HG03520 (cell line): ENCODE measurements at regions not wholly inside any gene's neighbourhood (a gene's known extent, or its start where the extent isn't known, plus 50 kb on each side); places are given as distances from the start of the nearest gene placed in this dataset.

Experiments used
- ATAC-seq: cut with Tn5 transposase; IDR thresholded peaks from one replicate; pipeline ENCODE4 v1.9.1; 2021; ENCODE audit warnings: mild to moderate bottlenecking, moderate library complexity; ENCODE audit not compliant: unreplicated experiment

DNA sequence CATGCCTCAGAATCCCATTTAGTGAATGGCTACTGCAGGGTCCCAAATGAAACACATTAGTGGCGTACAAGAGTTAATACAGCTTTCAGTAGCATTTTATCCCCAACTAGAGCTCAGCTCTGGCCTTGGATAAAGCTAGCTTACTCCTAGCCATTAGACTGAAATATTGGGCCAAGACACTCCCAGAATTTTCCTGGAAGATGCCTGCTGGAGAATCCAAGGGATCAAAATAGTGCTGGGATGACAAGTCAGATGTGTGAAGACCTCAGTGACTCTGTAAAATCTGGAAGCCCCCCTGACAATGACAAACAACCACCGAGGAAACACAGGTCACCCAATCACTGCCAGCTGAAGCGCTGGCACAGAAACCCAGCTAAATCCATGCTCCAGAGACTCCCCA is 303.1 kb upstream of the SORL1-AS1 start:
- no peak for ATAC-seq

DNA sequence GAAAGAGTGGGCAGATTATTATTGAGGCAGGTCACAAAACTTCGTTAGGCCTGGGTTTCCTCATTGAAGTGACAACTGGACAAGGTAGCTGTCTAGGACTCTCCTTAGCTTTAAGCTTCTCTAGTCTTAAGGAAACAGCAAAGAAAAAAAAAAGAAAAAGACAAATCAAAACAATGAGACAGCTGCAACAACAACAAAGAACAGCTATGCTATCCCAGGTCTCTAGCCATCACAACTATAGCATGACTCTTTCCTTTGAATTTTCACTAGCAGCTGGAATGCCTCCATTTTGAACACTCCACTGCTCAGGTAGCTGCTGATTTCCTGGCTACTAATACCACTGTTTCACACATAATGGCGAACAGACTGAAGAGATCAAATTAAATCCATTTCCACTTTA is 302.4 kb upstream of the SORL1-AS1 start:
- ATAC-seq = no peak

DNA sequence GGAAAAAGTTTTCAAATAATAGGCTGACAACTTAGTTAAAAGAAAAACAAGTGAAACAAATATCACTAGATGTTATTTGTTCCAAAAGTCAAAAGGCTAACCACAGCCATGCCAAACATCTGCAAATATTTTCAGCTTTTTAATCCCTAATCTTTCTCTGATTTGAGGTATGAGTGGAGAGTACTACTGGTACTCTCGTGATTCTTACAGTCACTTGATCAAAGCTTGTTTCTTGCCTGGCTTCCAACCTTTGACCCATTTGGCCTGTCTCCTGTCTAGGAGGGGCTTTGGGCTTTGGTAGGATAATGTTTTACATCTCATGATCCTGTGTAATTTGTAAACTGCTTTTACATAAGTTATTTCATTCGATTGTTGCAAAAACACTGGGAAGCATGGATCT is 301.8 kb upstream of the SORL1-AS1 start:
- no peak for ATAC-seq

DNA sequence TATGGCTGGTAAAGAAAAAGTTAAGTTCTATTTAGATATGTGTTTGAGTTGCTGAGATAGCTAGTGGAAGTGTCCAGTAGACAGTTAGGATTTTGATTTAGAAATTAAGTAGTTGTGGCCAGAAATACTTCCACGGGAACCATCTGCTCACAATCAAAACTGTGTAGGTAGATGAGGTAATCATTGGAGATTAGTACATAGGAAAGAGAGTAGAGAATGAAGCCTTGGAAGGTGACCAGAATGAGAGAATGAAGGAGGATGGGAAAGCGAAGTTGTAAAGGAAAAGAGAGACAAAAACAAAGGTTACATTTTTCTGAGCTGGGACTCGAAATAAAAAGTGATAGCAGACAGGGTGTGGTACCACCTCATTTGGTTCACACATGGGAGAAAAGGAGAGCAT is 296.9 kb upstream of the SORL1-AS1 start:
- ATAC-seq = no peak

DNA sequence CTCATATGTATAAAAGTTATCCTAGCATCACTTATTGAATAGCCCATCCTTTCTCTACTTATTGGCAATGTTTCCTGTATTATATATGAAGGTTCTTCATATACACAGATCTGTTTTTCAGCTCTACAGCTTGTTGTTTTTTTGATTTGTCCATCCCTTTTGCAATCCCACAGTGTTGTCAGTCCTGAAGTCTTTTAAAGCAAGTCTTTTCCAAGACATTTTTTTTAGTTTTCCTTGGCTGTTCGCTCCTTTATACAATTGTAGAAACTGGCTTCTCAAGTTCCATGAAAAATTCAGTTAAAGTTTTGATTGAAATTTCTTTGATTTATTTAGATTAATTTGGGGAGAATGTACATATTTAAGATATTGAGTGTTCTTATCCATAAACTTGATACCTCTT is 295.3 kb upstream of the SORL1-AS1 start:
- no peak for ATAC-seq

DNA sequence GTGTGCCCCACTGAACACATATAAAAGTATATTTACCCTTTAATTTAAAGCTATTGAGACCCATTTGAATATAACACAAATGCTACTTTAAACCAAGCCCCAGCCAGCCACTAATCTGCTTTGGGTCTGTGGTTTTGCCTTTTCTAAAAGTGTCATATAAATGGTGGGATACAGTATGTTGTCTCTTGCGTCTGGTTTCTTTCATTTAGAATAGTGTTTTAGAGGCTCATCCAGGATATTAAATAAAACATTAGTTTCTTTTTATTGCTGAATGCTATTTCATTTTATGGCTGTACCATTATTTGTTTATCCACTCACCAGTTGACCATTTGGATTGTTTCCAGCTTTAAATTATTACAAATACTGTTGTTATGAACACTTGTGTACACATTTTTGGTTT is 290.5 kb upstream of the SORL1-AS1 start:
- no peak for ATAC-seq

DNA sequence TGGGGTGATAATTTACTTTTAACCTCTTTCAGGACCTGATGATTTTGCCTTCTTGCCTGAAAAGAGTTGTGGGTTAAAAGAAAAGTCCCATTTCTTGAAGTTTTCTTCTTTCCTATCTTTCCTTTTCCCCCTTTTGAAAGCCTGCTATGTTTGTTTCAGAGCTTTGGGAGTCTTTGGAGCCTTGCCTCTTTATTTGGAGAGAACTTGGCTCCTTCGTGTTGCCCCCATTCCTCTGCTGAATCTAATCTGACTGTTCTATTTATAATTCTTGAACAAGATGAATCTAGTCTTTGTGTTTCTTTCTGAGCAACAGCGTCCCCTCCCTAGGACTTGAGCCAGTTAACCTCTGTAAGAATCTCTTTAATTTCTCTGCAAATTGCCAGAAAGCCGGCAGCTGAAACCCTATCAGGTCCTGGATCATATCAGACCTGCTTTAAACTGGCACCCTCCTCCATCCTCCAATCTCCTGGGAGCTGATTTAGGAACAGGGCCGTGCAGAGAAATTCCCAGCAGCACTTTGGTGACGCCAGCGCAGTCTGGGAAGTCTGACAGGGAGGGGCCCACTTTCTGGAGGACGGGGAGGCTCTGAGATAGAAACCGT is 289.1 kb upstream of the SORL1-AS1 start:
- ATAC-seq = no peak

DNA sequence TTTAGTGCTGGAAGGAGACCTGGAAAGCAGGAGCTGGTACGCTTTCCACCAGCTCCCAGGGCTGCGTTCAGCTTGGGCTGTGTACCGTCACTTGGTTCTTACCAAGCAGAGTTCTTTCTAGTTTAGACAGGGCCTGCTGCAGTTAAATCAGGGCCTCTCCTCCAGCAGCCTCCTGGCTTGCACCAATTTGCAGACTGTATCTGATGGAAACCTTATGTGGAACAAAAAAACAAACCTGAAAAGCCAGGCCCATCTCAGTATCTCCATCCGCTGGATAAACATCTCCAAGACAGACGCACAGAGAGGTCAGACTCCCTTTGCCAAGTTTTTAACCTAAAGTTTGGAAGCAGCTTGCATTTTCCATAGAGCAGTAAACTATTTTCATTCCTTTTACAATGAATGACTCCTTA is 288.6 kb upstream of the SORL1-AS1 start:
- no peak for ATAC-seq

DNA sequence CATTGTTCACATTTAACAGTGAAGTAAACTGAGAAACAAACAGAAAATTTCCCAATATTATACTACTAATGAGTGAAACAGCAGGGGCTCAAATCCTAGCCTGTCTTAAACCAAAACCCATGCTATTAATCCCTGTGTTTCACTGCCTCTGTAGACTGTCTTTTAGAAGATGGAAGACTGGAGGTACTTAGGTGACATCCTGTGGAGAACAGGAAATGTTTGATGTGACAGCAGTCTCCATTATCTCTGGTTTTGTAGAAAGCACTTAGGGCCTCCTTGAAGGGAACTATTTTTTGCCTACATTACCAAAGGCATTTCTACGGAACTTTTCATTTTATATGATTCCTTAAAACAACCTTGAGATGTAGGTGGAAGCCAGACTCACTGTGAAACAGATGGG is 288.1 kb upstream of the SORL1-AS1 start:
- ATAC-seq = no peak

DNA sequence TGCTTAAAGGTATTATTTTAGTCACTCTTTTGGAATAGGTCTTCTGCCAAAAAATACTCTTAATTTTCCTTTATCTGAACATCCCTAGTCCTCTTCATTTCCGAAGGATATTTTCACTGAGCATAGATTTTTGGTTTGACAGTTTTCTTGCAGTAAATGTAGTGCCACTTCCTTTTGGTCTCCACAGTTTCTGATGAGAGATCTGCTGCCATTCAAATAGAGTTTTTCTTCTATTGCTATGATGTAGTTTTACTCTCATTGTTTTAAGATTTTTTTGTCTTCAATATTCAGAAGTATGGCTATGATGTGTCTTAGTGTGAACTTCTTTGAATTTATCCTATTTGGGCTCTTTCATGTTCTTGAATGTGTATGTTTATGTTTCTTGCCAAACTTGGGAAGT is 281.1 kb upstream of the SORL1-AS1 start:
- no peak for ATAC-seq

DNA sequence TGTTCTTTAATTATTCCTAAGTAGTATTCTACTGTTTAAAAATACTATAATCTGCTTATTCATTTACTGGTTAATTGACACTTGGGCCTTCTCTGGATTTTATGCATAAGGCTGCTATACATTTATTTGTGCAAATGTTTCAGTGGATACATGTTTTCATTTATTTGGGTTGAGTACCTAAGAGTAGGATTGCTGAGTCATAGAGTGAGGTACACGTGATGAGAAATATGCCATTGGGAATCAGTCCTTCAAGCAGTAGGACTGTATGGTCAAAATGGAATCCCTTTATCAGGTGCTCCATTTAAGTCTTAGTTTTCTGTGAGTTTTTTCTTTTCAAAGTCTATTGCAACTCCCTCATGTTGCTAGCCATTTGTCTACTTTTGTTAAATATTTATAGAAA is 275.2 kb upstream of the SORL1-AS1 start:
- ATAC-seq = no peak

DNA sequence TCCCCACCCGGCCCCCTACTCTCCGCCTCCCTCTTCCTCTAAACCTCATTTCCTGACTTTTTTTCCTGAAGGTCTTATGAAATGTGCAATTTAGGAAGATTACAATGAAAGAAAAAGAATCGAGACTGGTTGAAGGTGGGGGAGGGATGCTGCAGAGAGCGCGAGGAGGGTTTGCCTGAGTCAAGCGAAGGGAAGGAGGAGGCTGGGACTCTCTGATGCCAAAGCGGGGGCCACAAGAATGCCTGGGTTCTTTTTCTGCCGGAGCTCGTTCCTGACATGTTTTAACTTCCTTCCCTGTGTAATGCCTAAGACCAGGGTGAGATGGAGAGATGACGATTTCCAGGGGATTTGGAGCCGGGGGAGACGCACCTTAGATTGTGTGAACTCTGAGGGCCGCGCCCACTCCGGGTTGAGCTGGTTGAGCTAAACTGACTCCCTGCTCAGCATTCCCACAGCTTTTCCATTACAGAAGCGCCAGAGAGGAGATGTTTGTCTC is 270.5 kb upstream of the SORL1-AS1 start:
- ATAC-seq = no peak

DNA sequence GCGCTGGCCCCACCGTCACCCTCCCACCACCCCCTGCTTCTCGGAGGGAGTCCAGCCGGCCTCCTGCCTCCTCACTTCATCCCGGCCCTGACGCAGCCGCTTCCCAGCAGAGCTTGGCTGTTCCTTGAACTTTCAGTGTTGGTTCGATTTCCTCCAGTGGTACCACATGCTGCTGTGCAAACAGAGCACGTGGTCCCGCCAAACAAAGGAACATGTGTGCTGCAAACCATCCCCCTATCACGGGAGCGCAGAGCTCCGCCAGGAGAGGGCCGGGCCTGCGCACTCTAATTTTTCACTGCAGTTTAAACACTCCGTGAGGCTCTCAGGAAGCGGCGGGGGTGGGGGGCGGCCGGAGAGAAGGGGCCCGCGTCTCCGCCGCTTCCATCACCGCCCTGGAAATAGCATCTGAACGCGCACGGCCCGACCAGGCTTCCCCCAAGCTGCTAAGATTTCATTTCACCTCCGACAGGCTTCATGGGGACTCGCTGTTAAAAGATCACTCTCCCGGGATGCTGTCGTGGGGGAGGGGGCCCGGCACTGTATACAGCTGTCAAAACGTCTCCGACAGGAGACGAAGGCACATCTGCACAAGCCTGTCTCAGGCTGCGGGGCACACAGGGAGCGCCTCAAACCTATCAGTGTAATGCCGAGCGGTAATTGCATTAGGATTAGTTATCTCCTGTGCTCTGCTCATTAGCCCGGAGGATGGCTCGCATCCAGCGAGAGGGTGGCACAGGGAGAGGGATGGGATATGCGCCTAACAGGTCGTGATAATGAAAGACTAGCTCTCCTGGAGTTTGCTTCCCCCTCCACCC is 269.9 kb upstream of the SORL1-AS1 start:
- no peak for ATAC-seq

DNA sequence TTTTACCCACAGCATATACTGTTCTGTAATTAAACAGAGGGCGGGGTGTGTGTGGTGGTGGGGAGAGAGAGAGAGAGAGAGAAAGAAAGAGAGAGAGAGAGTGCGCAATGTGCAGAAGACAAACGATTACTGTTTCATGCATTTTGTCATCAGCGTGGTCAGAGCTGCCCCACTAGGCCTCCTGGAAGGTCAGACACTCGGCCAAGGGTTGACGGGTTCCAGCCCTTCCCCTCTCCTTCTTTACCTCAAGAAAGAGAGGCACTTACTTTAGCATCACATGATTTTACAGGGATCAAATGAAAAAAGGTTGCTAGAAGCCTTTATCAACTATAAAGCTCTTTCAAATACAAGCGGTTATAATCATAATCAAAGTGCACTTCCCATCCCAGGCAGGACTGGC is 269.2 kb upstream of the SORL1-AS1 start:
- ATAC-seq = no peak

DNA sequence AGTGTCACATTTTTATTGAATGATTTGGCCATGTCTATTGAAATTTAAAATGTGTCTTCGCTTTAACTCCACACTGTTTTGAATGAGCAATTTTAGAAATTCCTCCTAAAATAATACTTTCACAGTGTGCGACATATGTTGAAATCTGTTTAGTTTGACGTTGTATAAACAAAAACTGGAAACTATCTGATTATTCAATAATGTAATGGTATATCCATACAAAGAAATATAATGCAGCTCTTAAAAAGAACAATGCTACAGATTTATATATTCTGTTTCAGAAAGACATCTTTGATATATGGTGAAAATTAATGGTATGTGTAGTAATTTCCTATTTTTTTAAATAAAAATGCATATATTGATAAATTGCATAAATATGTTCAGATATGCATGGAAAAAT is 268.7 kb upstream of the SORL1-AS1 start:
- no peak for ATAC-seq

DNA sequence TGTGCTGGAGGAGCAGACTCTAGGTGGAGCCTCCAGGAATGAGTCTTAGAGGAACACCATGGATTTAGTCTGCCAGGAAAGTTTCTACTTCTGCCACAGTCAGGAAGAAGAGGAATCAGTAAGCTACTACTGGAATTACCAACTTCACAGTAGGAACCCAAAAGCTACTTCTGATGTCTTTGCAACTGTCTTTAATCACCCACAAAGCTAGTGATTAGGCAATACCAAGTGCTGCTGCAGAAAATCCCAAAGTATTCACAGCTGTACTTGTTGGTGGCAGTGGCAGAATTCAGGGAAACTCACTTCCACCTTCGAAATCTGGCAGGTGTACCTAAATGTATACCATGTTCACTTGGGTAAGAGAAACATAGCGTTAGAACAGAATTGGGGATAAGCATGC is 264.5 kb upstream of the SORL1-AS1 start:
- ATAC-seq = no peak

DNA sequence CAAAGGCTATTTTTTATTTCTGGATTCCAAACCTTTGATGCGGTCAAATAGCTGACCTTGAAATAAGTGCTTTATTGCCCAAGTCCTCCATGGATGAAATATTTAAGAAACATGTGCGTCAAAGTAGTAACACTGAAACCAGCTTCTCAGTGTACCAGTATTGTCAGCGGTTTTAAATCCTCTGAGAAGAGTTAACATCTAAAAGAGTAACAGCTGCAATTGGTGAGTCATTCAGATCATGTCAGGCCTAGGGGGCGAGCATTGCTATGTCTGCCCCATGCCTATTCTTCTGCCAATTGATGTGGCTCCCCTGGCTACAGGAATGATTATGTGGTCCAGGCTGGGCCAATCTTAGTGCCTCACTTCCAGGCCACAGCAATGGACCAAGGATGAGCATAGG is 263.3 kb upstream of the SORL1-AS1 start:
- no peak for ATAC-seq

DNA sequence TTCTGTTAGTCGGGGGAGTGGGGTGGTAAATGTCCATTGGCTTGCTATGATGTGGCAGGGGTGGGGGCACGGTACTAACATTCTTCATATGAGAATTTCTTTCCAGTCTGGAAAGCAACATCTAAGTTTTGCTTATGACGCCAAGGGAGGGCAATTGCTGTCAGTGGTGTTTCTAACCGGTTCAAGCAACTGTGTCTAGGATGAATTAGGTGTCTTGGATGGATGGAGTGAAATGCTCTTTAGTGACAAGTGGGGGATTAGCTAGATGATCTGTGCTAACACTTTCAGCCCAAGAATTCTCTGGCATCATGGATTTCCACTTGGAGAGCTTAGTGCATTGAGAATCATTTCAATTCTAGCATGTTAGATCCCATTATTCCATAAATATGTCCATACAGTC is 262.6 kb upstream of the SORL1-AS1 start:
- ATAC-seq = no peak

DNA sequence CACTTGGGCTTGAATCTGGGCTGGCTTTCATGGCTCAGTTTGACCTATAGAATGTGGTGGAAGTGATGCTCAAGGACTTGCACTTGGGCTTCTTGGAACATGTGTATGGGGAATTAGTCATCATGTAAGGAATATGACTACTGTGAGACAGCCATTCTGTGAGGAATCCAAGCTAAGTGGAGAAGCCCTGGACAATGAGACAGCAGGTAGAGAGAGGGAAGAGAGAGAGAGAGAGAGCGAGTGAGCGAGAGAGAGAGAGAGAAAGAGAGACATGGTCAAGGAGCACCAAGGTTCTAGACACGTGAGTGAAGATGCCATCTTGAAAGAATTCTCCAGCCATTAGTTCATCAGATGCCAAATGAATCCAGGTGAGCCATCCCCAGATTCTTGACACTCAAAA is 261.6 kb upstream of the SORL1-AS1 start:
- no peak for ATAC-seq

DNA sequence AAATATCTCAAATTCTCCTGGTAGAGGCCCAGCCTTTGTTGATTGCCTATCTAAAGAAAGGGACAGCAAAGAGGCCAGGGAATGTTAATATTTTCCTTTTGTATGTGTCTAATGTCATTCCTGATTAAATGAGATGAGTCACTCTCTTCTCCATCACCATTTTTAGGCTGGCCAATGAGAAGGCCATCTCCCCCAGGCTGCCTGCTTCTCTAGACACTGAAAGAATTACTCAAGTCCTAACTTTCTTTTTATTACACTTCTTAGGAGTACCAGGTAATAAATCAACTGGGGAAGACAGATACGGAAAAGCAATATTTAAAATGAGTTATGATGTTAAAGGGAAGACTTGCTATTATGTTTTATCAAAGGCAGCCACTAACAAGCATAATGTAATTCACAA is 259.2 kb upstream of the SORL1-AS1 start:
- no peak for ATAC-seq

DNA sequence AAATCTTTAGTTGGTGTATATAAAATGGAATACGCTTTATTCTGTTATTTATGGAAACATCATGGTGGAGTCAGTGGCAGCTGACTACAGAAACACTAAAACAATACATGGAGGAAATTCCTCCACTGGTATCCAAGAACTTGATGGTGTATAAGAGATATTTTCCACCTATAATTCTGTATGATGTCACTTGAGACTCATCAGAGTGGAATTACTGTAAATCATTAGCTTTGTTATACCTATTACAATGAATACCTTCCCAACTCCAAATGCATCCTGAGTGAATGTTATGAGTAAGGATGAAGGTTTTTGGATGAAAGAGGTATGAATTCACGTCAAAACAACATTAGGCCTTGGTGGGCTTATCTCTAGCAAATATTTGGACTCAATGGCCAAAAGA is 258.5 kb upstream of the SORL1-AS1 start:
- ATAC-seq = no peak

DNA sequence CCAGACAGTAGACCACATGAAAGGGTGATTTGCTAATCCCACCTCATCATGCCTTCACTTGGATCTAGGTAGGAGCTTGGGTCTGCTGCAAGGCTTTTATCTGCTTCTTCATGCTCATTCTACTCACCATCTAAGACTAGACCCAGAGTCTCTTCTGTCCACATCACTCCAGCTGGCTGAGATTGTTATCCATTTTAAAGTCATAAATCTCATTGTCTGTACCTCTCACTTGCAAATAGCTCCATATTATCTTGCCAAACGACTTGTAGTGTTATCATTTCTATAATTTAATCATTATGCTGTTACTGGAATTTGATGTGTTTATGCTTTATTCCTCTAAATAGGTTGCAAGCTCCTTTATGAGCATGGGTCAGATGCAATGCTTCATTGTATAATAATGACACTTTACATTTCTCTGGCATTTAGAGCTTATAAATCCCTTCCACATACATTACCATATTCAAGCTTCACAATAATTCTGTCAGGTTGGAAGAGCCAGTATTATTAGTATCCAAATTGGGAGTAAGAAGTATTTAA is 254.2 kb upstream of the SORL1-AS1 start:
- no peak for ATAC-seq
